Tibial nerve (tissue), 4 donors: ENCODE measurements at regions not wholly inside any gene's neighbourhood (a gene's known extent, or its start where the extent isn't known, plus 50 kb on each side); places are given as distances from the start of the nearest gene placed in this dataset.

Experiments
- DNase-seq, 2 donors: peaks; one replicate each; pipeline ENCODE4 v3.0.0-alpha.2; 2019; ENCODE audit warnings: low spot score in 2 of 2
- H3K27ac ChIP-seq, 4 donors: fragments of 200-600 bp; sonication (generic) in 3 of 4; one replicate each; pipeline ENCODE4 v1.5.1; 2017 to 2019; ENCODE audit warnings: mild to moderate bottlenecking in 1 of 4
- H3K27me3 ChIP-seq, 2 donors: fragments of 200-600 bp; sonication (generic) in 1 of 2; one replicate each; pipeline versions ENCODE4 v1.5.1 to v1.6.0; 2017 to 2019
- H3K36me3 ChIP-seq, 3 donors: fragments of 200-600 bp; sonication (generic); one replicate each; pipeline ENCODE4 v1.5.1; 2018 to 2019
- H3K4me1 ChIP-seq, 4 donors: fragments of 200-600 bp; sonication (generic) in 3 of 4; one replicate each; pipeline ENCODE4 v1.5.1; 2017 to 2019
- H3K4me3 ChIP-seq, 4 donors: fragments of 200-600 bp; sonication (generic) in 3 of 4; one replicate each; pipeline ENCODE4 v1.5.1; 2017 to 2019; ENCODE audit warnings: mild to moderate bottlenecking in 1 of 4, moderate library complexity in 1 of 4
- H3K9me3 ChIP-seq, 4 donors: fragments of 200-600 bp; sonication (generic) in 3 of 4; one replicate each; pipeline ENCODE4 v1.5.1; 2017 to 2019
- EP300 ChIP-seq, 2 donors: sonication (generic); formaldehyde crosslinking; IDR thresholded peaks; one replicate each; pipeline ENCODE4 v1.6.1; 2017; ENCODE audit warnings: antibody characterized with exemption in 2 of 2, mild to moderate bottlenecking in 1 of 2
- POLR2A ChIP-seq, 2 donors: fragments of 450-650 bp; IDR thresholded peaks; one replicate each; pipeline ENCODE4 v1.6.1; 2017; ENCODE audit warnings: antibody characterized with exemption in 2 of 2, mild to moderate bottlenecking in 2 of 2, moderate library complexity in 2 of 2
- WGBS, 2 donors: methylation state at CpG; one replicate each; pipeline ENCODE4 v1.1.5; 2018; 5-methylcytosine and 5-hydroxymethylcytosine counted together
- TF ChIP-seq, protein P1 (sequence below), 5 experiments: fragments of 200-600 bp in 3 of 5; fragments of 450-650 bp in 2 of 5; sonication (generic) in 3 of 5; IDR thresholded peaks; one replicate each; pipeline ENCODE4 v1.5.1; 2016 to 2019; ENCODE audit warnings: antibody characterized with exemption in 5 of 5, mild to moderate bottlenecking in 3 of 5, moderate library complexity in 2 of 5

DNA sequence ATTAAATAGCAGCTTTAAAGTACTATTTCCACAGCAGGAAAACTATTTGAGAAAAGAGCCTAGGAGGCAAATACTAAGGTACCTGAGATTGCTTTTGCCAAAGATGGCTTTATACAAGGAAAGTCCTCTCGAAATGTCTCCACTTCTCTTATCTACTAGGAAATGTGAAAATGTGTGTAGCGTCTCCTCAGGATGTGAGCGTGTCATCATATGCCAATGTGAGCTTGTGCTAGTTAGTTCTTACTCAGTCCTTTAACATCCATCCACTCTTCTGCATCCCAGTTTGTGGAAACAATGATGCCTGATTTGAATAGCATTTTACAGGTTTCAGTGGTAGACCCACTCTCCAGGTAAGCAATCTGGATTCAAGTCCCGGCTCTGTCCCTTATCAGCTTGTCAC, 421.0 kb downstream of the DYNC2H1 start:
- 92 to 96% methylated on average over 4 of the region's 4 CpGs for WGBS, 2 donors

DNA sequence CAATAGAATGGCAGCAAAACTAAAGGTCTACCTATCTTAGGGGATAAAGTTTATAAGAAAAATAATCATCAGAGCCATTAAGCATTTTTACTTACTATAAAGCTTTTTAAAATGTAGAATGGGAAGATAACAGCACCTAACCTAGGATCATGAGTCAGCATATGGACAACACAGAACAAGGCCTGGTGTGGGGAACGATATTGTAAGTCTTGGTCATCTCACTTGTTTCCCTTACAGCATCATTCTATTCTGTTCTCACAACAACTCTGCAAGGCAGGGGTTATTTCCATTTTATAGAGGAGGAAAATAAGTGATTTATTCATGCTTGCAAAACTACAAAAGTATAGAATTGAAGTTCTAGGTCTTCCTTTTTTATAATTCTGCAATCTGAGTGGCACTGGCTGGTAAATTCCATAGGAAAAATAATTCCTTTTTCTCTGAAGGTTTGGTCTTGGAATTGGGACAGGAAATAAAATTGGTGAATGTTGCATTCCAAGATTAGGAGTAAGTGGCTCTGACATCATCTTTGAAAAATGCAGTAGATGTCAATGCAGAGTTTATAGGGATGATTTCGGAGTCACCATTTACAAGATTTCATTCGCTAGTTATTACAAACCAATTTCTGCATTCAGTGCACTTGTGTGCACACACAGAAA, 423.0 kb downstream of the DYNC2H1 start:
- Histone ChIP-seq H3K27ac (no peak overlapping the region), H3K27me3 (no peaks in the 10 kb centered on the region), H3K4me3 (no peak overlapping the region), H3K9me3 (no peaks in the 10 kb centered on the region), H3K36me3 (no peaks in the 10 kb centered on the region), H3K4me1 (no peaks in the 10 kb centered on the region)
- TF ChIP-seq EP300 (IDR thresholded peaks at IDR 0.05) (no peak), POLR2A (IDR thresholded peaks at IDR 0.05) (no peak)
- TF ChIP-seq, protein P1, sequence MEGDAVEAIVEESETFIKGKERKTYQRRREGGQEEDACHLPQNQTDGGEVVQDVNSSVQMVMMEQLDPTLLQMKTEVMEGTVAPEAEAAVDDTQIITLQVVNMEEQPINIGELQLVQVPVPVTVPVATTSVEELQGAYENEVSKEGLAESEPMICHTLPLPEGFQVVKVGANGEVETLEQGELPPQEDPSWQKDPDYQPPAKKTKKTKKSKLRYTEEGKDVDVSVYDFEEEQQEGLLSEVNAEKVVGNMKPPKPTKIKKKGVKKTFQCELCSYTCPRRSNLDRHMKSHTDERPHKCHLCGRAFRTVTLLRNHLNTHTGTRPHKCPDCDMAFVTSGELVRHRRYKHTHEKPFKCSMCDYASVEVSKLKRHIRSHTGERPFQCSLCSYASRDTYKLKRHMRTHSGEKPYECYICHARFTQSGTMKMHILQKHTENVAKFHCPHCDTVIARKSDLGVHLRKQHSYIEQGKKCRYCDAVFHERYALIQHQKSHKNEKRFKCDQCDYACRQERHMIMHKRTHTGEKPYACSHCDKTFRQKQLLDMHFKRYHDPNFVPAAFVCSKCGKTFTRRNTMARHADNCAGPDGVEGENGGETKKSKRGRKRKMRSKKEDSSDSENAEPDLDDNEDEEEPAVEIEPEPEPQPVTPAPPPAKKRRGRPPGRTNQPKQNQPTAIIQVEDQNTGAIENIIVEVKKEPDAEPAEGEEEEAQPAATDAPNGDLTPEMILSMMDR (IDR thresholded peaks at IDR 0.05): no peak
- WGBS, 2 donors: 46 to 49% methylated on average over 3 of the region's 3 CpGs
- no peak for DNase-seq

More for the DNA sequence above, 421.0 kb downstream of the DYNC2H1 start:
- no peak for DNase-seq
- H3K9me3 ChIP-seq: no peaks in the 10 kb centered on the region
- no peaks in the 10 kb centered on the region for H3K27me3 ChIP-seq
- H3K4me3 ChIP-seq: no peak overlapping the region
- H3K27ac ChIP-seq: no peak overlapping the region
- TF ChIP-seq, protein P1 (IDR thresholded peaks at IDR 0.05): no peak
- TF ChIP-seq POLR2A (IDR thresholded peaks at IDR 0.05) (no peak), EP300 (IDR thresholded peaks at IDR 0.05) (no peak)
- no peaks in the 10 kb centered on the region for H3K4me1 ChIP-seq
- H3K36me3 ChIP-seq: no peaks in the 10 kb centered on the region

DNA sequence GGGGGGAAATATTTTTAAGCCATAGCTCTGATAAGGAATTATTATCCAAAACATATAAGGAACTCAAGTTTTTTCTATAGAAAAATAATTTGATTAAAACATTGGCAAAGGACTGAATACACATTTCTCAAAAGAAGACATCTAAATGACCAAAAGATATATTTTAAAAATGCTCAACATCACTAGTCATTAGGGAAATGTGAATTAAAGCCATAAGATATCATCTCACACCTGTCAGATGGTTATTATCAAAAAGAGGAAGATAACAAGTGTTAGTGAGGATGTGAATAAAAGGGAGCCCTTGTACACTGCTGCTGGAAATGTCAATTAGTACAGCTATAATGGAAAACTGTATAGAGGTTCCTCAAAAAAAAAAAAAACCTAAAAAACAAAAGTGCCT, 425.0 kb downstream of the DYNC2H1 start:
- Histone ChIP-seq H3K27ac (no peak overlapping the region), H3K36me3 (no peaks in the 10 kb centered on the region), H3K4me1 (no peaks in the 10 kb centered on the region), H3K4me3 (no peak overlapping the region), H3K9me3 (no peaks in the 10 kb centered on the region), H3K27me3 (no peaks in the 10 kb centered on the region)
- DNase-seq: no peak
- TF ChIP-seq, protein P1 (IDR thresholded peaks at IDR 0.05): no peak
- TF ChIP-seq POLR2A (IDR thresholded peaks at IDR 0.05) (no peak), EP300 (IDR thresholded peaks at IDR 0.05) (no peak)

- Histone ChIP-seq H3K36me3 (no peaks in the 10 kb centered on the region), H3K4me3 (no peak overlapping the region), H3K27ac (no peak overlapping the region), H3K9me3 (no peaks in the 10 kb centered on the region), H3K27me3 (no peaks in the 10 kb centered on the region), H3K4me1 (no peaks in the 10 kb centered on the region)
- no peak for DNase-seq
- WGBS, 2 donors: 83 to 87% methylated on average over 2 of the region's 2 CpGs
- TF ChIP-seq POLR2A (IDR thresholded peaks at IDR 0.05): no peak
These were observed 425.7 kb downstream of the DYNC2H1 start for GRCh38 chr11:103534959-103535358.

- TF ChIP-seq, protein P1 (IDR thresholded peaks at IDR 0.05): no peak
- TF ChIP-seq EP300 (IDR thresholded peaks at IDR 0.05): no peak
- no peak for TF ChIP-seq POLR2A (IDR thresholded peaks at IDR 0.05)
- peak overlapping the region in 1 of 4 donors; percentile 23 for H3K4me3 ChIP-seq
- H3K36me3 ChIP-seq: no peaks in the 10 kb centered on the region
- H3K9me3 ChIP-seq: no peaks in the 10 kb centered on the region
- no peaks in the 10 kb centered on the region for H3K27me3 ChIP-seq
- no peak overlapping the region for H3K27ac ChIP-seq
- no peaks in the 10 kb centered on the region for H3K4me1 ChIP-seq
- DNase-seq: no peak
- 61 to 64% methylated on average over 10 of the region's 10 CpGs for WGBS, 2 donors
These were observed 427.1 kb downstream of the DYNC2H1 start for GRCh38 chr11:103536335-103536722.
